OCI-LY7 (cell line): ENCODE measurements at regions not wholly inside any gene's neighbourhood (a gene's known extent, or its start where the extent isn't known, plus 50 kb on each side); places are given as distances from the start of the nearest gene placed in this dataset.
"Not testable (repeated sequence)": the region's sequence is repeated elsewhere in the genome, so short reads cannot be mapped to it uniquely, and the experiment has no call there.

Experiments used
- BruUV-seq: library from RNA; stranded (reverse); fragments of 400-500 nt; replicated peaks from 2 replicates; lab custom pipeline; 2021; lab: Mats Ljungman, UMichigan
- CTCF ChIA-PET: fragments of 300-600 bp; sonication (Branson Sonifier 250); formaldehyde crosslinking; loops from one replicate; lab custom pipeline; 2022; ENCODE audit warnings: antibody characterized with exemption; ENCODE audit not compliant: unreplicated experiment; lab: Charles Lee
- POLR2A ChIA-PET: fragments of 300-600 bp; sonication (Branson Sonifier 250); formaldehyde crosslinking; loops from one replicate; lab custom pipeline; 2022; ENCODE audit warnings: antibody characterized with exemption; lab: Charles Lee
- DNase-seq: peaks from one replicate; pipeline ENCODE4 v3.0.0-alpha.2; 2015; ENCODE audit warnings: low spot score
- H2AFZ ChIP-seq: fragments of 200-600 bp; sonication (generic), shearing (Covaris generic); 2 replicates; pipeline ENCODE4 v1.6.1; 2014; ENCODE audit warnings: mild to moderate bottlenecking, antibody characterized with exemption, low read length, moderate library complexity
- H3K27ac ChIP-seq: fragments of 200-600 bp; sonication (generic); 2 replicates; pipeline ENCODE4 v1.5.1; 2014; ENCODE audit warnings: mixed run types, low read depth, mild to moderate bottlenecking, moderate library complexity, low read length, inconsistent platforms; ENCODE audit not compliant: poor library complexity, severe bottlenecking
- H3K36me3 ChIP-seq: fragments of 200-600 bp; sonication (generic); 2 replicates; pipeline ENCODE4 v1.6.1; 2014; ENCODE audit warnings: mild to moderate bottlenecking, antibody characterized with exemption, low read length, moderate library complexity, mixed read lengths; ENCODE audit not compliant: insufficient read depth
- H3K4me1 ChIP-seq: fragments of 200-600 bp; sonication (generic); 2 replicates; pipeline ENCODE4 v1.5.1; 2014; ENCODE audit warnings: mild to moderate bottlenecking, low read length; ENCODE audit not compliant: insufficient read depth, poor library complexity, severe bottlenecking
- H3K4me2 ChIP-seq: fragments of 200-600 bp; sonication (generic); 2 replicates; pipeline ENCODE4 v1.6.1; 2014; ENCODE audit warnings: mild to moderate bottlenecking, low read length
- H3K4me3 ChIP-seq: fragments of 200-600 bp; sonication (generic); 2 replicates; pipeline ENCODE4 v1.5.1; 2014; ENCODE audit warnings: mild to moderate bottlenecking, low read depth, low read length; ENCODE audit not compliant: poor library complexity, severe bottlenecking
- H3K79me2 ChIP-seq: fragments of 200-600 bp; sonication (generic); 2 replicates; pipeline ENCODE4 v1.6.1; 2016; ENCODE audit warnings: low read depth, mild to moderate bottlenecking, low read length, moderate library complexity, mixed read lengths; ENCODE audit not compliant: insufficient read depth
- H3K9me2 ChIP-seq: fragments of 200-600 bp; sonication (generic); 2 replicates; pipeline ENCODE4 v1.6.1; 2016; ENCODE audit warnings: mild to moderate bottlenecking, low read length, mixed read lengths; ENCODE audit not compliant: insufficient read depth
- H3K9me3 ChIP-seq: fragments of 200-600 bp; sonication (generic); 2 replicates; pipeline ENCODE4 v1.6.1; 2014; ENCODE audit warnings: mild to moderate bottlenecking, mixed run types, low read length, mixed read lengths
- H4K20me1 ChIP-seq: fragments of 200-600 bp; sonication (generic); 2 replicates; pipeline ENCODE4 v1.6.1; 2014; ENCODE audit warnings: mild to moderate bottlenecking, antibody characterized with exemption, low read length, moderate library complexity, mixed read lengths; ENCODE audit not compliant: insufficient read depth
- EZH2phosphoT487 ChIP-seq: fragments of 200-600 bp; sonication (generic); IDR thresholded peaks from 2 replicates; pipeline ENCODE4 v1.6.1; 2018; ENCODE audit warnings: low read depth, borderline replicate concordance, mild to moderate bottlenecking, mixed run types, antibody characterized with exemption, low read length, moderate library complexity, mixed read lengths
- intact Hi-C: fragments of 100-400 bp; cut with micrococcal nuclease; formaldehyde crosslinking; loops from one replicate; pipeline ENCODE4 v1.10.0; 2022; ENCODE audit not compliant: unreplicated experiment
- TF ChIP-seq, protein P1 (sequence below): fragments of 200-600 bp; sonication (generic); conservative IDR thresholded peaks from 2 replicates; pipeline ENCODE4 v1.5.1; 2014; ENCODE audit warnings: mild to moderate bottlenecking, antibody characterized with exemption, low read length, moderate library complexity, mixed read lengths

DNA sequence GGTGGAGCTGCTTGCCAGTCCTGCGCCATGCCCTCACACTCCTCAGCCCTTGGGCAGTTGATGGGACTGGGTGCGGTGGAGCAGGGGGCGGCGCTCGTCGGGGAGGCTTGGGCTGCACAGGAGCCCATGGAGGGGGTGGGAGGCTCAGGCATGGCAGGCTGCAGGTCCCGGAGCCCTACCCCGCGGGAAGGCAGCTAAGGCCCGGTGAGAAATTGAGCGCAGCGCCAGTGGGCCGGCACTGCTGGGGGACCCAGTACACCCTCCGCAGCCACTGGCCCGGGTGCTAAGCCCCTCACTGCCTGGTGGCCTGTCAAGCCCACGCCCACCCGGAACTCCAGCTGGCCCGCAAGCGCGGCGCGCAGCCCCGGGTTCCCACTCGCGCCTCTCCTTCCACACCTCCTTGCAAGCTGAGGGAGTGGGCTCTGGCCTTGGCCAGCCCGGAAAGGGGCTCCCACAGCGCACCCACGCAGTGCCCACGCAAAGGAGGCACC is 87.1 kb upstream of the BCHE start:
- H3K27ac ChIP-seq, H2AFZ ChIP-seq, H3K4me1 ChIP-seq, H3K36me3 ChIP-seq, H3K79me2 ChIP-seq, DNase-seq, H3K4me2 ChIP-seq, H3K9me3 ChIP-seq, BruUV-seq, H4K20me1 ChIP-seq, H3K4me3 ChIP-seq, H3K9me2 ChIP-seq, POLR2A ChIA-PET, CTCF ChIA-PET, intact Hi-C loops: not testable (repeated sequence)

DNA sequence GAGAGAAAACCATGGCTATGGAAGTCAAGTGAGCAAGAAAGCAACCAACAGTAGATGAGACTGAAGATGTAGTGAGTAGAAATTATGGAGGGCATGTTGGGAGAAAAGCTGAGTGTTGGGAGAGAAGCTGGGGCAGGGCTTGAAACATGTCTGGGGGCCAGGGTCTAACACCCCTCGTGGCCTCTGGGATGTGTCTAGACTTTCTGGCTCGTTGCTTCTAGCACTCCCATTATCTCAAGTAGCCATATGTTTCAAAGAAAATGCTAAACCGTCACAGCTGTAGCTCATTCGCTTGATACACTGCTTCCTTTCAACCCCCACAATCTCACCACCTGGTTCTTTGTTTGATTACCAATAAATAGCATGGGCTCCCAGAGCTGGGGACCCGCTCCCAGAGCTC is 83.8 kb upstream of the BCHE start:
- H3K4me3 ChIP-seq = no peak overlapping the region
- H3K9me3 ChIP-seq = no peaks in the 10 kb centered on the region
- TF ChIP-seq EZH2phosphoT487 = no peak
- TF ChIP-seq, protein P1, sequence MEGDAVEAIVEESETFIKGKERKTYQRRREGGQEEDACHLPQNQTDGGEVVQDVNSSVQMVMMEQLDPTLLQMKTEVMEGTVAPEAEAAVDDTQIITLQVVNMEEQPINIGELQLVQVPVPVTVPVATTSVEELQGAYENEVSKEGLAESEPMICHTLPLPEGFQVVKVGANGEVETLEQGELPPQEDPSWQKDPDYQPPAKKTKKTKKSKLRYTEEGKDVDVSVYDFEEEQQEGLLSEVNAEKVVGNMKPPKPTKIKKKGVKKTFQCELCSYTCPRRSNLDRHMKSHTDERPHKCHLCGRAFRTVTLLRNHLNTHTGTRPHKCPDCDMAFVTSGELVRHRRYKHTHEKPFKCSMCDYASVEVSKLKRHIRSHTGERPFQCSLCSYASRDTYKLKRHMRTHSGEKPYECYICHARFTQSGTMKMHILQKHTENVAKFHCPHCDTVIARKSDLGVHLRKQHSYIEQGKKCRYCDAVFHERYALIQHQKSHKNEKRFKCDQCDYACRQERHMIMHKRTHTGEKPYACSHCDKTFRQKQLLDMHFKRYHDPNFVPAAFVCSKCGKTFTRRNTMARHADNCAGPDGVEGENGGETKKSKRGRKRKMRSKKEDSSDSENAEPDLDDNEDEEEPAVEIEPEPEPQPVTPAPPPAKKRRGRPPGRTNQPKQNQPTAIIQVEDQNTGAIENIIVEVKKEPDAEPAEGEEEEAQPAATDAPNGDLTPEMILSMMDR = no peak
- BruUV-seq = no TSS peak
- H4K20me1 ChIP-seq = no peaks in the 10 kb centered on the region
- H3K79me2 ChIP-seq = no peaks in the 10 kb centered on the region
- no peaks in the 10 kb centered on the region for H3K36me3 ChIP-seq
- no peaks in the 10 kb centered on the region for H3K4me1 ChIP-seq
- POLR2A ChIA-PET = no interaction called here
- H3K27ac ChIP-seq = no peak overlapping the region
- CTCF ChIA-PET = no interaction called here
- H2AFZ ChIP-seq = no peak overlapping the region
- intact Hi-C loops = no loop called here
- H3K9me2 ChIP-seq = no peaks in the 10 kb centered on the region
- H3K4me2 ChIP-seq = no peak overlapping the region
- DNase-seq = no peak

DNA sequence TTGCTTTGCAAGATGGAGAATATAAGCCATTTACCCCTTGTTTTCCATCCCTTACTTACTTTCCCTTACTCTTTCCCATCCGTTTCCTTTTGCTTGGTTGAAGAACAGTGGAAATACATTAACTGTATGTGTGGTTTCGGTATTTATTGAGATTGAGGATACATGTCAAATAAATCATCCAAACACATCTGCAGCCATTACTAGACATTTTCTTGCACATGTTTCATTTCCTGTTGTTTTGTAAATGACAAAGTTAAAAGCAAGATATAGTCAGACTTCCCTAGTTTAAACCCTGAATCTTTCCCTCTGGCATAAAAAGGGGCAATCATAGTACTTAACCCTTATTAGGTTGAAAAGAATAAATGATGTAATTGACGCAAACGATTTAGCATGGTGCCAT is 82.1 kb upstream of the BCHE start:
- DNase-seq = no peak
- TF ChIP-seq, protein P1 = no peak
- TF ChIP-seq EZH2phosphoT487 = no peak
- H3K4me3 ChIP-seq = no peak overlapping the region
- ChIA-PET POLR2A (no interaction called here), CTCF (no interaction called here)
- no peak overlapping the region for H3K27ac ChIP-seq
- H4K20me1 ChIP-seq = no peaks in the 10 kb centered on the region
- H3K9me3 ChIP-seq = no peaks in the 10 kb centered on the region
- no peaks in the 10 kb centered on the region for H3K79me2 ChIP-seq
- no peak overlapping the region for H3K4me2 ChIP-seq
- H3K9me2 ChIP-seq = no peaks in the 10 kb centered on the region
- H3K36me3 ChIP-seq = no peaks in the 10 kb centered on the region
- no peak overlapping the region for H2AFZ ChIP-seq
- intact Hi-C loops = no loop called here
- no peaks in the 10 kb centered on the region for H3K4me1 ChIP-seq
- BruUV-seq = no TSS peak
